NCI-H1694 (cell line): ENCODE measurements at regions not wholly inside any gene's neighbourhood (a gene's known extent, or its start where the extent isn't known, plus 50 kb on each side); places are given as distances from the start of the nearest gene placed in this dataset.
"Not testable (repeated sequence)": the region's sequence is repeated elsewhere in the genome, so short reads cannot be mapped to it uniquely, and the experiment has no call there.

Experiments
- DNase-seq: peaks from one replicate; lab custom pipeline; 2025; lab: John Stamatoyannopoulos, UW

DNA sequence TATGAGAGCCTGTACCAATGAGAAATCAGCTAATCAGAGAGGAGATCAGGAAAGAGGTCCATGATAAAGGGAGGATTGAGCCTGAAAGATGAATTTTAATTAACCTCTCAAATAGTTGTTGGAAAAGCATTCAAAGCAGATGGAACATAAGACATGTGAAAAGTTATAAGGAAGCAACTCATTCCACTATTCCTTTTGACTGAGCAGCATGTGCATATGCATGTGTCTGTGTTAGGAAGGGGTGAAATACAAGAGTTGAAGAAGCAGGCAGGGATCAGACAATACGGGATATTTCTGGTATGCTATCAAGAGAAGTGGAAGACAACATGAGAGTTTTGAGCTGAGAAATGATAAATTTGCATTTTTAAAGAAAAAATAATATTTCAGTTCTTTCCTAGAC lies 624.8 kb upstream of the PTCHD4 start:
- DNase-seq, result no peak

DNA sequence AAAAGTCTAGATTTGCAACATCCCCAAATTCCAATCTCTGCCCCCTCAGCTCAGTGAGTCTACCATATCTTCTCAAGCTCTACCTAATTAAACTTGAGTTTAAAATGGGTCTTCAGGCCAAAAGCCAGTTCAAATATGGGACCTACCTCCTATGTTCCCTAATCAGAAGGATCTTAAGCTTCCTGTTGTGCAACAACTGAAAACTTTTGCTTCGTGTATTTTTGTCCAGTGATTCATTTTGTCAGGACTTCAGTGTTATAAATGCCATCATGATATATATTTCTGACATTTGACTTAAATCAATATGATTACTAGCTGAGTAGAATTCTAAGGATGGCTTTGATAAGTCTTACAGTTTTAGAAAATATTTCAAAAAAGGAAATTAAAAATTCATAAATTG lies 622.6 kb upstream of the PTCHD4 start:
- no peak for DNase-seq

DNA sequence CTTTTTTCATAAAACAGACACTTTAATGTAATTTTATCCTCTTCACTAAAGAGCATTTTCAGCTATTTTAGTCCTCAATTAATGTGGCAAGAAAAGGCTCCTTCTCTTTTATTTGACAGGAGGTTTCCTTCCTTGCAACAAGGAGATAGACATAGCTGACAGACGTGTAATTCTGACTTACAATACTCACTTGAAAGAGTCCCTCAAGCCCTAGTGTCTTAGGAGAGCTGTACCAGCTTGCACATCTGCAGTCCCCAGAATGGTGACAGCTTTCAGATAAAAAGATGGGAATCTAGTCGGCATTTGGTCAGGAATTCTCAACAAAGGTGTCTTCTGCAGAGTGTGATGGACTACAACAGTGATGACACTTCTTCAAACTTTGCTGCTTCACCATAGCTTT lies 603.7 kb upstream of the PTCHD4 start:
- no peak for DNase-seq

DNA sequence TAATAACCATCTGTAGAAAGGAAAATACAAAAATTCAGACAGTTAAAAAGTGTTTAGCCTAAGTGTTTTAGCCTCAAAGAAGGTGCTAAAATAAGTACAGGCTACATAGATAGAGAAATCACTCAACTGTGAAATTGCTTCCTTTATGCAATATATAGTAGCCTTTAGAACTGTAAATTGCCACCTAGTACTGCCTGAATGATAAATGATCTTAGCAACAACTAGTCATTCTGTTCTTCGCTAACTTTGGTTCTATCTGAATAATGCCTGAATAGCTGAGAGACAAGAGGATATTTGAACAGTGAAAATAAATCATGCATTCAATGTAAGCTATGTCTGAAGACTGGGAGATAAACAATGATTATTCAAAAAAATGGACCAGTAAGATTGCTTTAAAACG lies 603.3 kb upstream of the PTCHD4 start:
- DNase-seq, result no peak

DNA sequence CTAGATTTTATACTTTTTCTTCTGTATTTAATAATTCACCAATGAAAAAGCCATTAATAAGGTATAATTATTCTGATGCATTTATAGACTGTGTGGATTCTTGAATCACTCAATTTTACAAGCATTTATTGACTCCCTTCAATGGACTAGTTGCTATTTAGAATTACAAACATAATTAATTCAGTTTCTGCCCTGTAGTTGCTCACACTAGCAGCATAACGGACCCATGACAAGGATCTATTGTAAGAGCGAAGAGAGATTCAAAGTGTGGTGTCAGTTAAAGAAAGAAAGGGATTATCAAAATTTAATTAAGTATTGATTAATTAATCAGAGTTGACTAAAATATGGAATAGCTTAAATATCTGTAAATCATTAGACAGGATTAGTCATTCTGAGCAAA lies 602.6 kb upstream of the PTCHD4 start:
- DNase-seq, result no peak

DNA sequence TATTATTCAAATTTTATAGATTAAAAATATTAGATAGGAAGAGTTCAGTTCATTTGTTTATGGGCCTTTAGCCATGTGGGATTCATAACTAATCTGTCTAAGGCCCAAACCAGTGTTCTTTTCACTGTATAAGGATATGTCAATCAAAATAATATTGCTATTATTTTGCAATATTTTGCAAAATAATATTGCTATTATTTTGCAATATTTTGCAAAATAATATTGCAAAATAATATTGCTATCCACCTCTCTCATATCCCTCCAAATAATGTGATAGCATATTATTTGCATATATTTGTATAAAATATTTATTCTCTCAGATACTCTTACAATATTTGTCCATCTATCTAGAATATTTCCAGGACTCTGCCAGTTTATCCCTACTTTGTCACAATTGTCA lies 595.3 kb upstream of the PTCHD4 start:
- DNase-seq, result no peak

DNA sequence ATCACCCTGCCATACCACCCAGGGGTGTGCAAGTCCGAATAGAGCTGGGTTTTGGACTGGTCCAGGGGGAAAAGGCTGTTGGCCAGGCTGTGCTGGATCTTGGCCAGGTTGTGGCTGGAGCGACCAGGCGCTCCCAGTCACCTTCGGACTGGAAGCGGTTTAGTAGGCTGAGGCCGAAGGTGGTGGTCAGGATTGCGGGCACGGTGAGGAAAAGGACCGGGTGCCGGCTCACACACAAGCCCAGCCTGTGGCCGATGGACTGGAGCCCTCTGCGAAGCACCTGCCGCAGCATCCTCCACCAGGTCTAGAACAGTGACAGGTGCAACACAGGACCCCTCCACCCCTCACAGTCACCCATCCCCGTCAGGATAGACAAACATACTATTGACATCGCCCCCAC lies 590.6 kb upstream of the PTCHD4 start:
- no peak for DNase-seq

DNA sequence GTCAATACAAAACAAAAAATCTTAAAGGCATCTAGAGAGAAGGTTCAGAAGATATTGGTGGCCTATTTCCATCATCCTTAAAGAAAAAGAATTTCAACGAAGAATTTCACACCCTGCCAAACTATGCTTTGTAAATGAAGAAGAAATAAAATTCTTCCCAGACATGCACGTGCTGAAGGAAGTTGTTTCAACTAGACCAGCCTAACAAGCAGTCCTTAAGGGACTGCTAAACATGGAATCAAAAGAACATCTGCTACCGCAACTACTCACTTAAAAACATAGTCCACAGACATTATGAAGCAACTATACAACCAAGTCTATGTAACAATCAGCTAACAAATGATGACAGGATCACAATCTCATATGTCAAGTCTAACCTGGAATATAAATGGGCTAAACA lies 584.9 kb upstream of the PTCHD4 start:
- no peak for DNase-seq

DNA sequence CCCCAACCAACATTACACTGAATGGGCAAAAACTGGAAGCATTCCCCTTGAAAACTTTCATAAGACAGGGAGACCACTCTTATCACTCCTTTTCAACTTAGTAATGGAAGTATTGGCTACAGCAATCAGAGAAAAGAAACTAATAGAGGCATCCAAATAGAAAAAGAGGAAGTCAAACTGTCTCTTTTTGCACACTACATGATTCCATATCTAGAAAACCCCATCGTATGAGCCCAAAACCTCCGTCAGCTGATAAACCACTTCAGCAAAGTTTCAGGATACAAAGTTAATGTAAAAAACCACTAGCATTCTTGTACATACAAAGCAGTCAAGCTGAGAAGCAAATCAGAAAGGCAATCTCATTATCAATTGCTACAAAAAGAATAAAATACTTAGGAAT lies 580.4 kb upstream of the PTCHD4 start:
- no peak for DNase-seq

DNA sequence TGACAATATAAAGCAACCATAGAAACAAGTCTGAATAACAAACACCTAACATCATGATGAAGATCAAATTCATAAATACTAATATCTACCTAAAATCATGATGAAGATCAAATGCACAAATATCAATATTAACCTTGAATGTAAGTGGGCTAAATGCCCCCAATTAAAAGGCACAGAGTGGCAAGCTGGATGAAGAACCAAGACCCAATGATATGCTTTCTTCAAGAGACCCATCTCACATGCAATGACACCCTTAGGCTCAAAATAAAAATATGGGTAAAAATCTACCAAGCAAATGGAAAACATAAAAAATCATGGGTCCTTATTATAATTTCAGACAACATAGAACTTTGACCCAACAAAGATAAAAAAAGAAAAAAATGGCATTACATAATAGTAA lies 578.5 kb upstream of the PTCHD4 start:
- no peak for DNase-seq

DNA sequence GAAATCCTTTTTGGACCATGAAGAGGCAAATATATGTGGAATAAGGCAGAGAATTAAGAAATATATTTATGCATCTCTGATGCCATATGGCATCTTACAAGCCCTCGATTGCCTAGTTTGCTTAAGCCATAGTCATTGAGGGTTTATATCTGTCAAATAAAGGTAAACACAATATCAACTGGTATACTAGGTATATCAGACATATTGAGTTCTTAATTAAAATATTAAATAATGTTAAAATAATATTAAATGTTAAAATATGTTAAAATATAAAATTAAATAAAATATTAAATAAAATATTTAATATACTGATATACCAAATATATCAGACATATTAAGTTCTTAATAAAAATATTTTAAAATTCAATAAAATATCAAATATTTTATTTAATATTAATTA lies 567.4 kb upstream of the PTCHD4 start:
- no peak for DNase-seq

DNA sequence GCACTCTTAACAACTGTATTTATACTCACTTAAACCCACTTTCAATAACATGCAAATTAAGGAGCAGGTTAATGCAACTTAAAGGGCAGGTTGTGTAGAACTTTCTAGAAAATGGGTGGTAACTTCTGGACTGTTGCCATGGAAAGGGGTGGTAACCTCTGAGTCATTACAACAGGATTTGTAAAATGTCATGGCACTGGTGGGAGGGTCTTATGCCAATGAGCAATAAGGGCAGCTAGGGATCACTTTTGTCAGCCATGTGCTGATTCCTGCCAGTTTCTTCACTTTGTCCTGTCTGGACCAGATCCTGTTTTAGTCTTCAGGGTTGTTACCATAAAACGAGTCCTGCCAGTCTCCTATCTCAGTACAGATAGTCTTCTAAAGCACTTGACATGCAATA lies 560.5 kb upstream of the PTCHD4 start:
- no peak for DNase-seq

DNA sequence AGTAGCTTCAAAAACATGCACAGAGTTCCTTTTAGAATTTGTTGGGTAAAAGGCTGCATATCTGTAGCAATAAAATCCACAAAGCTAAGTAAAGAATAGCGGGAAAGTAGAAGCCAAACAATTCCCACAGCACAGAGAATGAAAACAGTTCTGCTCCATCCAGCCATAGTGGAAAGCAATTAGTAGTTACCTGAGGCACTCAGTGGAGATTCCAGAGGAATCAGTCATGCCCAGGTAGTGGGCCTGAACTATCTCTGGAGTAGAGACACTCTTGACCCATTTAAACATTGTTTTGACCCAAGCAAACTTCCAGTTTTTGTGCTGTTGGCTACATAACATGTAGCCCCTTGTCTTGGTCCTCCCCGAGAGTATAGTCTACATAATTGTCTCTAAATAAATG lies 559.5 kb upstream of the PTCHD4 start:
- DNase-seq, result no peak

DNA sequence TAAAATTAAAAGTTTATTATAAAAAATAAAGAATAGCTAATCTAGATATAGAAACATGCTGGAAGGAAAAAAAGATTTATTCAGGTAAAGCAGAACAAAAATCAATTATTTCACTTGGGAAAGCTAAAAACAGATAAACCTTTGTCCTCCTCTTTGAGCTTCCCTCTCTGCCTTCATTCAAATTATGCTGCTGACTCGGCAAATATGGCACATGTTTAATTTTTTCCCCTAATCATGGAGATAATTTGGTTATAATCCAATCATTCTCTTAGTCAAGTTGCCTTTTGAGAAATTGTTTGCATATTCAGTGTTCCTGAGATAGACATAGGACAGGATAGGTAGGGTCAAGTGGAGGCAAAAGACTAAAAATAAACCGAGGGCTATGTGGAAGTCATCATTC lies 556.8 kb upstream of the PTCHD4 start:
- no peak for DNase-seq

DNA sequence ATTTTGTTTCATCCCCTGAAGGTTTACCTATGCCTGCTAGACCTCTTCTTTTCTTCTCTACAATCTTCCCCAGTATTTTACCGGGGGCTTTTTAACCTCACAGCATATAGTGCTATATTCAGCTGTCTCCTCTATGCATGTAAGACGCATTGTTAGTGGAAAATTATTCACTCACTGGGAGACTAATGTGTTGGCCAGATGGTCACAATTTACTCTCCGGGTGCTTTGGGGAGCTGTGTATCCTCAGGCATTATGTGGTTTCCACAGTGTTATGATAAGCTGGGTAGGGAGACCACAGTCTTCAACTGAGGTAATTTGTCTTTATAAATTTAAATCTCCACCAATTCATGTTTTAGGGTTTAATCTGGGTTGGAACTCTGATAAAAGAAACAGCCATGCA lies 553.8 kb upstream of the PTCHD4 start:
- DNase-seq, result no peak

DNA sequence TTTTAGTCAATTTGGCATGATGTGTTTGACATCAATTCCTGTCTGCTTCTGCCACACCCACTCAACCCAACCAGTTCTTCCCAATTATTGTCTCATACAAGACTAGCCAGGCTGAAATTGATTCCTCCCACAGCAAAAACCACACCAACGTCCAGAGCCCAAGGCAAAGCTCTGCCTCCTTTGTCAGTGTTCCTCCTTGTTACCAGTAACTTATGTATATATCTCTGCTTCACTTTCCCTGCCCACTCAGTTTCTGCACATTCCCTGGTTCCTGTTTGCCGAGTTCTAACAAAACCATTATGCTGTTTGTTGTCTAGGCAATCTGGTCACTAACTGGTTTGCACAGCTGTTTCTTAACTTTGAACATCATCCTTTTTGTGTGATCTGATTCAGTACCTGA lies 547.9 kb upstream of the PTCHD4 start:
- no peak for DNase-seq

DNA sequence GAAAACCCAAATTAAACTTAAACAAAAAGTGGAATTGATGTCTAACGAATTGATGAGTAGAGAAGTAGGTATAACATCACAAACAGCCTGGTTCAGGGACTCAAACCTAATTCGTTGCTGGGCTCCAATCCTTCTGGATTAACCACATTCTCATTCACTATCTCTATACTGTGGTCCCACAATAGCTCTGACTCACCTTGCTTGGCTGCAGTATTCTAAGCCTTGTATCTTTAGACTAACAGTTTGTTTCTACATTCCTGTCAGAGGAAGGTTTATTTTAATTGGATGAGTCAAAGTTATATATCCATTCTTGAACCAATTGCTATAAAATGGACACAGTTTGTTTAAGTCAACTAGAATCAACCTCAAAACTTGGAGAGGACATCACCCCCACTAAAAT lies 530.5 kb upstream of the PTCHD4 start:
- DNase-seq, result no peak

DNA sequence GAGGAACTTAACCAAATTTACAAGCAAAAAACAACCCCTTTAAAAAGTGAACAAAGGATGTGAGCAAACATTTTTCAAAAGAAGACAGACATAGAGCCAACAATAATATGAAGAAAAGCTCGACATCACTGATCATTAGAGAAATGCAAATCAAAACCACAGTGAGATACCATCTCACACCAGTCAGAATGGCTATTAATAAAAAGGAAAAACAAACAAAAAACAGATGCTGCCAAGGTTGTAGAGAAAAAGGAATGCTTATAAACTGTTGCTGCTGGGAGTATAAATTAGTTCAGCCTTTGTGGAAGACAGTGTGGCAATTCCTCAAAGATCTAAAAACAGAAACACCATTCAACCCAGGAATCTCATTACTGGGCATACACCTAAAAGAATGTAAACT lies 527.8 kb upstream of the PTCHD4 start:
- not testable (repeated sequence) for DNase-seq

DNA sequence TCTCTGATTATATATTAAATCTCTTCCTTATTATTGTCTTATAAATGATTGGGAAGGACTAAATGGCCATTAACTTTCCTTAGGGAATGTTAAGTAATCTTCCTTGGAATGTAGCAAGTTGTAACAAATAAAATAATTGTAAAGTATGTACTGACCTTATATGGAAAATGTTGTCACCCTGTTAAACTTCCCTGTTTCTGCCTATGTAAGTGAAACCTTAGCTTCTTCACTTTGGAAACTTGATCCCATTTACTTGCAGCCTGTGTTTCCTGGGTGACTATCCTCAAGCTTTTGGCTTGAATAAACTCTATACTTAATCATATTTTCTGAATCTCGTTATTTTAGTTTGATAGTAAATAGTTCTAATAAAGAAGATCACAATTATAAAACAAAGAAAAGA lies 519.5 kb upstream of the PTCHD4 start:
- no peak for DNase-seq

DNA sequence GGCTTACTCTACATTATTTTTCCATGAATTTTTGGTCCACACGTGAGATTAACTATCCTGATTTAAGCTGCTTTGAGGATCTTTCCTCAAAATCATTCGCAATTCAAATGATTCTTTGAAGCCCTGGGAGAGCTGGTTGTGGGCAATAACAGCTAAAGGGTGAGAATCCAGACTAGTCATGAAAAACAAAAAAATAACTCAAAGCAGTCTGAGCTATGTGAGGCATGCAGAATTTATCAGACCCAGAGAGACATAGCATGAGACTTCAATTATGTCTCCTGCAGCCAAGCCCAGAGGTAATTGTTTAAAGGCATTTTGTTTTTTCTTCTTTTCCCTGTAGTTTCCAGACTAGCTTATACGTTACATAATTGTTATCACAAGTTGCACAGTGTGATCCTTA lies 517.3 kb upstream of the PTCHD4 start:
- DNase-seq, result no peak

DNA sequence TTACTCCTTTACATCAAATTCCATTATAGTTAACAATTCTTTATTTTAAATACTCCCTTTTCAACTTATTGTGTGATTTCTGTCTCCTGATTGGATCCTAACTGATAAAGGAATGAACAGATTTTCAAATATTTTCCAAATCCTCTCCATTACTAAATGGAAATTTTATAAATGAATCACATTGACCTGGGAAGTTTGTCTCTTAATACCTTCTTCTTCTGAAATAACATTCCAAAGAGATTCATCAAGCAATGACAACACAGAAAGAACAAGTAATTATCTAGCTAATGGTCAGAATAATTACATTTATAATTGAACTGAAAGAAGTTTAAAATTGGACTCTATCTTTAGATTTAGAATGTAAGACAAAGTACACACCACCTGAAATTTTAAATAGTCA lies 515.4 kb upstream of the PTCHD4 start:
- no peak for DNase-seq

DNA sequence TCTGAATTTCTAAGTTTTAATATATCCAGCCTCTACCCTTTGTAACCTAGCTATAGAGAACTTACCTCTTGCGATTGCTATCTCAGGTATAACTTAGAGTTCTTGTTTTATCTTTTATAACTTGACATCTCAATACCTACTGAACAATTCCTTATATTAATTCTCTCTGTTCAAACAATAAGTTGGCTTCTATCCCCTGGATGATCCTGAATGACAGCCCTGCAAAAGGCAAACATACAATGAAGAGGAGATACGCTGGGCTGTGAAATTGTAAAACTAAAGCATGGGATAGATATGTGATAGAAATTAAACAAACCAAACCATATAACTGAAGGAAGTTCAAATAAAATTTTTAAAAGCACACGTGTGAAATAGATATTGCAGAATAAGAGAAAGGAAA lies 513.6 kb upstream of the PTCHD4 start:
- no peak for DNase-seq

DNA sequence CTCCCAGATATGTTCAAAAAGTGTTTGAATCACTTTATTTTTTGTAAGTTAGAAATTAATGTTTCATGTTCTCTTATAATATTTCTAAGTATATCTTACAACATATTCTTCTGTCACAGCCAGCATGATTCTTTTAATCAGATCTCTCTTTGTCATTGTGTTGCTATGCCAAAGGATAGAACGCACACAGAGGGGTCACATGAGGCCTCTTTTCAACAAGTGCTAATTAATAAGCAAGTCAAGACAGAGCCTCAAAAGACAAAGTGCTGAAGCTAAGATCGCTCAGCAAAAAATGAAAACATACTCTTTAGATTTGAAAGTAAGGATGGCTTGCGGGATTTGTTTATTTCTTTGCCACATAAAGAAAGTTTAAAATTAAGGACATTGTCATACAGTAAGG lies 508.8 kb upstream of the PTCHD4 start:
- no peak for DNase-seq

DNA sequence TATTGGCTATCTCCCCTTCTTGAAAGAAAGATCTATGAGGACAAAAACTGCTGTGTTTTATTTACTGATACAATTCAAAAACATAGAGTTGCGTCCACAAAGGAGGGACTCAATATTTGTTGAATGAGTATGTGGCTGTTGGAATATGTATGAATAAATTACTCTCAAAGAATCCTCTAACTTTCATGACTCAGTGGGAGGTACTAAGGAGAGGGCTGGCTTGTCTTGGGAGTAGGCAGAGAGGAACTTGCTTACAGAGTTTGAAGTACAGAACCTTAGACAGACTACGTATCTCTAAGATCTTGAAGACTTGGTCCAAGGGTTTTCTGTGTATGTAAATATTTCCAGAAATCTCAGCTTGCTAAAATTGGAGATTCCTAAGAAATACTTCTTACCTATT lies 504.0 kb upstream of the PTCHD4 start:
- DNase-seq, result no peak

DNA sequence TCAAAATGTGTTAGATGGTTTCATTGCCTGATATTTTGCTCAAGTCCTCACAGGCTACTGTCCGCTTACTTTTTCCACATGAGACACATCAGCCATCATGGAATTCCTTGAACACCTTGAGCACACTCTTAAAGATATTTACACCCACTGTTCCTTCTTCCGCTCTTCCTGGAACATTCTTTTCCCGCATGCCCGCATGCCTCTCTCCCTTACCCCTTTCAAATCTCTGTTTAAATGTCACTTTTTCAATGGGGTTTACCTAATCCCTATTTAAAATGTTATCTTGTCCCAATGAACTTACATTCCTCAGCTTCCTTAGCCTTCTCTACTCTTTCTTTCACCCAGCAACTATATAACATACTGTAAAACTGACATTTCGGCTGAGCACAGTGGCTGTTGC lies 503.3 kb upstream of the PTCHD4 start:
- DNase-seq, result no peak
